GM19372 (cell line): ENCODE measurements at regions not wholly inside any gene's neighbourhood (a gene's known extent, or its start where the extent isn't known, plus 50 kb on each side); places are given as distances from the start of the nearest gene placed in this dataset.
"Not testable (repeated sequence)": the region's sequence is repeated elsewhere in the genome, so short reads cannot be mapped to it uniquely, and the experiment has no call there.

Experiments used
- ATAC-seq: cut with Tn5 transposase; IDR thresholded peaks from one replicate; pipeline ENCODE4 v1.9.1; 2021; ENCODE audit warnings: mild to moderate bottlenecking, low read depth, moderate library complexity; ENCODE audit not compliant: unreplicated experiment

GRCh38 chr1:65577278-65577677, 156.8 kb downstream of the LEPR start:
- ATAC-seq = no peak

GRCh38 chr1:65577982-65578381, 157.5 kb downstream of the LEPR start:
- not testable (repeated sequence) for ATAC-seq

GRCh38 chr1:65581119-65581518, 160.7 kb downstream of the LEPR start:
- no peak for ATAC-seq

- no peak for ATAC-seq
Measured at GRCh38 chr1:65584399-65584798, 163.9 kb downstream of the LEPR start.

GRCh38 chr1:65590279-65590678, 169.8 kb downstream of the LEPR start:
- no peak for ATAC-seq

GRCh38 chr1:65593516-65593915, 173.0 kb downstream of the LEPR start:
- no peak for ATAC-seq

GRCh38 chr1:65595724-65596123, 175.3 kb downstream of the LEPR start:
- ATAC-seq = no peak

- no peak for ATAC-seq
Measured at GRCh38 chr1:65596768-65597167, 176.3 kb downstream of the LEPR start.

GRCh38 chr1:65605621-65606020, 185.2 kb downstream of the LEPR start:
- ATAC-seq = no peak

GRCh38 chr1:65606426-65606825, 186.0 kb downstream of the LEPR start:
- no peak for ATAC-seq

GRCh38 chr1:65613884-65614283, 178.8 kb upstream of the PDE4B start:
- no peak for ATAC-seq

- ATAC-seq = no peak
Measured at GRCh38 chr1:65615859-65616258, 176.8 kb upstream of the PDE4B start.

GRCh38 chr1:65621721-65622120, 171.0 kb upstream of the PDE4B start:
- not testable (repeated sequence) for ATAC-seq

- no peak for ATAC-seq
Measured at GRCh38 chr1:65623895-65624294, 168.8 kb upstream of the PDE4B start.

GRCh38 chr1:65625528-65625927, 167.2 kb upstream of the PDE4B start:
- no peak for ATAC-seq

GRCh38 chr1:65626003-65626402, 166.7 kb upstream of the PDE4B start:
- ATAC-seq = no peak

GRCh38 chr1:65629788-65630187, 162.9 kb upstream of the PDE4B start:
- ATAC-seq = no peak

GRCh38 chr1:65630855-65631254, 161.8 kb upstream of the PDE4B start:
- ATAC-seq = no peak

- no peak for ATAC-seq
Measured at GRCh38 chr1:65632235-65632634, 160.5 kb upstream of the PDE4B start.

- ATAC-seq = no peak
Measured at GRCh38 chr1:65640046-65640445, 152.6 kb upstream of the PDE4B start.

GRCh38 chr1:65649185-65649584, 143.5 kb upstream of the PDE4B start:
- ATAC-seq = not testable (repeated sequence)

- ATAC-seq = no peak
Measured at GRCh38 chr1:65650682-65651081, 142.0 kb upstream of the PDE4B start.

GRCh38 chr1:65654526-65654925, 138.2 kb upstream of the PDE4B start:
- not testable (repeated sequence) for ATAC-seq
